ENCODE measurements at regions not wholly inside any gene's neighbourhood (a gene's known extent, or its start where the extent isn't known, plus 50 kb on each side); places are given as distances from the start of the nearest gene placed in this dataset.

DNA sequence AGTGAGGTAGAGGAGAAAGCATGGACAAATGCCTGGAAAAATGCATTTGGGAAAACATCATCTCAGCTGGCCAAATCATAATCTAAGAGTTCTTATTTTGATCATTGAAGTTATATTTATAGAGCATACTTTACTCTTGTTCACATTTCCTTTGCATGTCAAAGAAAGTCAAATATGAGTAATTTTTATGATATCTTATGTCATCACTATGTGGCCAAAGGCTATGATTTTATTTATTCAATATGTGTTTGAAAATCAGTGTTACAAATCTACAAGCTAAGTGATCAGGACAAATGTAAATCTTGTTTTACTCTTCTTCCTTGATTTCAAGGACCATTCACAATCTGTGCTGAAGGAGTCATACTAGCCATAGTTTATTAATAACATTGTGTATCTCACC is 237.2 kb upstream of the DPH6 start:
- no peak for DNase-seq

DNA sequence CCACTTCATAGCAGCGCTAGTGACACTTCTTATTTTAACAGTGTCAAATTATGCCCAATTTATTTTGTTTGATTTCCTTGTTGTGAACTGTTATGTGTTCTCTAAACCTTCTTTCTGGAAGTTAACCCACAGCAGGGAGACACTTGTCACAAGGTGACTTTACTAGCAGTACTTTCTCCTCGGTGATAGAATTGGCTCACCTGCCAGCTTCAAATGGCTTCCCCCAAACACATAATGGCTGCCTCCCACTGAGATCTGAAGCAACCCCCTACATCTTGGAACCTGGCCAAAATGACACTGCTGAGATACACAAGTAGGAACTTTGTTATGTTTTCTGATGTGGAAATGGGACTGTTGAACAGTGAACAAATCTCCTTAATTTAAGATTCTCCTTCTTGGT is 238.8 kb upstream of the DPH6 start:
- peak; percentile 86 for DNase-seq

DNA sequence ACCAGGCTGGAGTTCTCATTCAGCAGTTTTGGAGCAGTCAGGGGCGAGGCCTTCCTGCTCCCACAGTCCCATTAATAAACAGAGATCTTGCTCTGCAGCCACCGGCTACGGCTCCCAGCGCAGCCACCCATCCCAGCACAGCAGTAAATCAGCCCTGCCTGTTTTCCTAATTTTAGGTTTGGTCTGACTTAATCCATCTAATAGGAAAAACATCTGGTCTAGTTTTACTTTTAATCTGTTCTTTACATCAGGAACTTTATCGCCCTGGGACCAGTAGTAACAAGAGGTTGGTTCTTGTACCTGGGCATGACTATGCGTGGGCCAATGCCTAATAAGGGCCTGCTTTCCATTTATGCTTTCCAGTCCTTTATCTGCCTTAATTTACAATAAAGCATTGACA is 264.0 kb upstream of the DPH6 start:
- no peak for DNase-seq

DNA sequence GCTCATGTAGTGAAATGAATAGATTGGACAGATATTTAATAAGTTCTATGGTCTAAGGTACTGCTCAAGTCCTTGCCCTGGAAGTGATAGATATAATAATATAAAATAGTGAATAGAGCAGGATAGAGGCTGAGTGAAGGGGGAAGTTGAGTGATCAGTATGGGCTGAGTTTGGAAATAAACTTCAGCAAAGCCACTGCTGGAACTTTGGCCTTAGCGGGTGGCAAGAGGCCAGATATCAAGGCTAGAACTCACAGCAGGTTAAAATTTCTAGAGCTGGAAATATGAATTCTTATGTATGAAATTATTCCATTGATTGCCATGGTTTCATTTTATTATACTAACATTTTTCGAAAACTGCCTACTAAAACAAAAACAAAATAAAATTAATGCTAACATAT is 267.6 kb upstream of the DPH6 start:
- DNase-seq: no peak

DNA sequence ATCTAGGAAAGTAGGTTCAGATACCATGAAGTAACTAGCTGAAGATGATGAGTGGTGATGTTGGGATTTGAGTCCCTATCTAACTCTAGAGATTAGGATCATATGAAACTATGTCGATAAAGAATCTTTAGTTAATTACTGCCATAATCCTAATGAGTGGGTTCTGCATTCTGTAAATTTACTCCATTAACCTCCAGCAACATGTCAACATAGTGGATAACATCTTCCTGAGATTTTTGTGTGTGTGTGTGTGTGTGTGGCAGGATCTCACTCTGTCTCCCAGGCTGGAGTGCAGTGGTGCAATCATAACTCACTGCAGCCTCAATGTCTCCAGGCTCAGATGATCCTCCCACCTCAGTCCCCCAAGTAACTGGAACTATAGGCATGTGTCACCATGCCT is 272.9 kb upstream of the DPH6 start:
- no peak for DNase-seq

DNA sequence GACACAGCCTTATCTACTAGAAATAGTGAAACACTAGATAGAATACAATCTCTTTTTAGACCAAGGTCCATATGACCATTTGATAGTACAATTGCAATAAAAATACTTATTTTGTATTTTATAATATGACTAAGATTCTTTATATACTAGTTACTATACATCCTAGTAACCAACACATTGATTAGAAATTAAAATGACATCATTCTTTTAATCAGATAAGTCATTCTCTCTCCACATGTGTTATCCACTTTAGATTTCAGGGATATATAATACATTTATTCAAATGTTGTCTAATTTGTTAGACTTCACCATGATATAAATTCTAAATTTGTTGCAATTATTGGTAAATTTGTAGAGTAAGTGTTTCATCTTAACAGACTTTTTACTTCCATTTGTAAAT is 276.2 kb upstream of the DPH6 start:
- no peak for DNase-seq

DNA sequence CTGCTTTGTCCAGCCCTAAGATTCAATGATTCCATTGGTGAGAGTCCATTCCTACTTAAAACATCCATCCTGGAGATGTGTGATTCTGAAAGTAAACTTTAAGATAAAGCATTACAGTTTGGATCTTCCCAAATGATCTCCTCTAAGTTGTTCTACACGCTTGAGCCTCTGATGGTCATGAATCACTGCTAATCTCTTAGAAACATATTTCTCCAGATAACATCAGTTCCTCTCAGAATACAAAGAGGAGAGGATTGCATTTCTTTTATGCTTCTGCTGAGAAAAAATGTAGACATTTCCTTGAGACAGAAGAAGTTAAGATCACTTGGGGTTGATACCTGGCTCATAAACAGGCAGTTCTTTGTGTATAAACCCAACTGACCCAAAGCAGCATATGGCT is 281.2 kb upstream of the DPH6 start:
- DNase-seq: no peak

DNA sequence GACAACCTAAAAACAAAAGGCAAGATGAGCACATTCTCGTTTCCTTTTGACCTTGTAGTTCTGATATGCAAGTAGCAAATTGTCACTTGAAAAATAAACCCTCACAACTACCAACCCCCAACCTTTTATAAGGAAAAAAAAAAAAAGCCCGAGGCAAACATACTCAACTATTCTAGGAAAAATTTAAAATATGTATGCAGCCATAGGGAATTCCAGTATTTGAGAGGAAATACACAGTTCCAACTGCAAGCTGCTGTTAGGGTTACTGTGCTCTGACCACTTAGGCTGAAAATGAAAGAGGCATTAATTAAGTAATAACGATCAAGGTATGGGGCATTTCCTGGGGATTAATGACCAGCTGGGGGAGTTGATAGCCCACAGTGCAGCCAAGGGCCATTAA is 281.9 kb upstream of the DPH6 start:
- DNase-seq: no peak

DNA sequence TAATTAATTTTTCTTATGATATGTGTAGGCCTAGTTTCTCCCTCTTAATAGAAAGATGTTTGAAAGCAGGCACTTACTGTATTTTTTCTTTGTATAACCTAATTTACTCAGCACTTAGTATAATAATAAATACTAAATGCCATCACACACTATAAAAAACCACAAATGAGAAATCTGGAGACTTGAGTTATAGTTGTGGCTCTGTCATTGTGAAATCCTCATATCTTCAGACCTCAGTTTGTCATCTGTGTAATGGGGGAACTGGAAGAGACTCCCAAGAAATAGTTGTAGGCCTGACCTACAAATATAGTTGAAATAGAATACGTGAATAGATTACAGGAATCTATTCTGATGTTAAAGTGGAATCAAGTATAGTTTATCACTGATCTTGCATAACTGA is 287.6 kb upstream of the DPH6 start:
- DNase-seq: no peak

DNA sequence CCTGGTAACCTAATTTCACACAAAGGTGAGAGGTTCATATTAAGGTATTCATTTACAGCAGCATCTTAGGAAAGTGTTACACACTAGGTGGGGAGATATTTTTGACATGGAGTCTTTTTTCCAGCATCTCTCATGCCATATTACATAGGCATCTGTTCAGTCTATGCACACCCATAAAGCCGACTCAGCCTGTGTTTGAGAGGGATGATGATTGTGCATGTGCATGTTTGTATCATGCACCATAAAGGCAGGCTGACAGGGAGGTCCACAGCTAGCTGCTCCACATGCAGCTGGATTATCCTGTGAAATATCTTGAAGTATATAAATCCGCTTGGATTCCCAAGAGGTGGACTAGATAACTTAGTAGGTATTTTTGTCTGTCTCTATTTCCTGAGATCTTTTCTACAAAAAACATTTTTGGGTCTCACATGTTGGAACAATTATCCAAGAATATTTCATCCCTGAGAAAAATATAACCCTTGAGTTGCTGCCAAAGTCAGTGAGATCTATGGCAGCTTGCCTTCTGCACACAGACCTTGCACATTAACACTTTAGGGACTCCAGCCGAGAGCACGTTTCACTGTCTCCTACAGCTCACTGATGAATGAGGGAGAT is 288.4 kb upstream of the DPH6 start:
- DNase-seq: no peak

DNA sequence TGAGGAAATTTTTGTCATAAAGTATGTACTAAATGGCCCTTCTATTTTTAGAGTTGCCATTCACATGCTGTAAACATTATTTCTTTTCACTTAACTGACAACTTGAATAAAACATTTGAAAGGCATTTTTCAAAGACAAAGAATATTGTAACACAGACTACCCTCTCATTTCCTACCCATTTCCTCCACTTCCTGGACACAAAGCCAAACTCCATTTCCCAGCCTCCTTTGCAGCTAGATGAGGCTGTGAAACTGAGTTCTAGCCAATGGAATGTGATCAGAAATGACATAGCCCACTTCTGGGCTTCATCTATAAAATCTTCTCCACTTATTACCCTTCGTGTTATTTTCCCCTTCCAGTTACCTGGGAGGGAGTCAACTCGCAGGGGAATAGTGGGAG is 288.9 kb upstream of the DPH6 start:
- DNase-seq: no peak

DNA sequence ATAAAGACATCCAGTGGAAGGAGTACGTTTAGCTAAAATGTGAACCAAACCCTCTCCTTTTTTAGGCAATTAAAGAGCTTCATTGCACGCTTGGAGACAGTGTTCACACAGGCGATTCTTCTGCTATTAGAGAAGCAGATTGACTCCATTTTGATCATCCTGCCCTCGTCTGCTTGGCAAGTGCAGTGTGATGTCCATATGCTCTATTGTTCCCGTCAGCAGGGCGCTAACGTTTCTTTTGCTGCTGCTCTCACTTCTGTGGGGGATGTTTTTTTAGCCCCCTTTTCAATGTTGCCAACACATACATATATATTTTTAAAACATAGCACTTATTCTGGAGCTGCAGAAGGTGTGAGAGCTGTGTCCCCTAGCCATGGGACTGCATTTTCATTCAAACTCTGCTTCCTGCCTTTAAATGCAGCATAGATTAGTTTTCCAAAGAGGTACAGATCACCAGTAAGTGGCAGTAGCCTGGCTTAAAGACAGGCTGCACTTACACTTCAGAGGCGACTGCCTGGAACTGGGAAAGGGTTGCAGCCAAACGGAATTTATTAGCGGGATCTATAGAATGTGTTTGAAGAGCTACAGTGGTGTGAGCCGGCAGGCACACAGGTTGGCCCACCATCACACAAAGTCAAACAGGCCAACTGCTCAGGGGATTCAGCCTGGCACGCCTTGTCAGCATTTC is 292.6 kb upstream of the DPH6 start:
- DNase-seq: no peak

DNA sequence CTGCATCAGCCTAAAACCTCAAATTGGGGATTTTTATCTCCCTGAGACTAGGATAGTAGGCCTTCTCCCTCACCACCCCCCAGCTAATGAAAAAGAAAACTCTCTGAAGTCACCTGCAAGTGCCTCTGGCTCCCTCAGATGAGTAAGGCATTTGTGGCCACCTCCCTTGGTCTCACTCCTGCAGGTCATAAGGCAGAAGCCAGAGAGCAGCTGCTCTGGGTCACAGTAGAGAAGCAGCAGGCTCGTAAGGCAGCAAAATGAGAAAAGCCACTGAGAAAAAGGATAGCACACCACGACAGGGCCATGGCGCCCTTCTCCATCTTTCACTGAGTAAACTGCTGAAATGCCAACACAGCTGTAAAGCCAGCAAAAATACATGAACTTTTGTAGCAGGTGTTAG is 296.7 kb upstream of the DPH6 start:
- no peak for DNase-seq

DNA sequence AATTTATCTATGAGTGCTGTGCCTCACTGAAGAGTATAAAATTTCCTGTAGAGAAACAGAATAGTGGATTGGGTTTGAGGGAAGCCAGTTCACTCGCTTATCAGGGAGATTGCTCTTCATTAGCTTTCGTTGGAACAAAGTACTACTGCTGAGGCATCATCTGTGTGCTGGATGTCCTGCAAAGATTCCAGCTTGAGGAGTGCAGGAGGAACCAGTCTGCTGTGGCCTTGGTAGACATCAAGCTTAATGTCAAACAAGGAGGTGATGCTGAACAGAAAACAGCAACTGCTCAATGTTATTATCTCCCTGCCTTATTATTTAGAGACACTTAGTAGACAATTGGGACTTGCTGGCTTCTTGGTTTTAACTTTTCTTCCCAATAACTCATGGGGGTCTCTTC is 297.5 kb upstream of the DPH6 start:
- no peak for DNase-seq

DNA sequence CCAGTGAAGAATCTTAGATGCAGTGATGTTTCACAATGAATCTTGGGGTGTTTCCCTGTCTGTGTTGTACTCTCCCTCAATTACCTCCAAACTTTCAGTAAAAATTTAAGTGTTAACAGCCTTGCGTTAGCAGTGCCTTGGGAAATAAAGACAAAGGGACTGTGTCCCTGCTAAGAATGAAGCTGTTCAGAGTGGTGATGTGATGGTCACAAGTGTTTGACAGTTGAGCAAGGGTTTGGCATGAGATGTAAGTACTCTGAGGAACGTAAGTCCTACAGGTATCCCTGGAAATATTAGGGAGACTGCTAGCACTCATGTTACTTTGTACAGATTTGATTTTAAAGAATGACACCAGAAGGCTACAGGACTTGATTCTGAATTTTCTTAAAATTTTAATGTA is 304.3 kb upstream of the DPH6 start:
- no peak for DNase-seq

DNA sequence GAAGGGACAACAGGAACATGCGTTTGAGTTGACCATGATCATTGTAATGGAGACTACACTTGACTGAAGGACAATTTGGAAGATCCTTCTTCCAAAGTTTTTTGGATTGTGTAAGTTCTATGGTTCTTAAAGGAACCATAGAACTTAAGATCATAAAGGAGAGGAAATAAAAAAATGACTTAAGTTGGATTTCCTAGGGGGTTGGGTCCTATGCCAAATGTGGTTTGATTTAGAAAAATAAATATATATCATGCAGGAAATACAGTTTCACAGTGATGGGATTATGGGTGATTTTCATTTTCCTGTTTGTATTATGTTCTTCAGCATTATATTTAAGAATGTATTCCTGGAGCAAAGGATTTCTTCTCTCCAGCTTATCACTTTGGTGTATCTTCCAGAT is 305.5 kb upstream of the DPH6 start:
- DNase-seq: no peak

DNA sequence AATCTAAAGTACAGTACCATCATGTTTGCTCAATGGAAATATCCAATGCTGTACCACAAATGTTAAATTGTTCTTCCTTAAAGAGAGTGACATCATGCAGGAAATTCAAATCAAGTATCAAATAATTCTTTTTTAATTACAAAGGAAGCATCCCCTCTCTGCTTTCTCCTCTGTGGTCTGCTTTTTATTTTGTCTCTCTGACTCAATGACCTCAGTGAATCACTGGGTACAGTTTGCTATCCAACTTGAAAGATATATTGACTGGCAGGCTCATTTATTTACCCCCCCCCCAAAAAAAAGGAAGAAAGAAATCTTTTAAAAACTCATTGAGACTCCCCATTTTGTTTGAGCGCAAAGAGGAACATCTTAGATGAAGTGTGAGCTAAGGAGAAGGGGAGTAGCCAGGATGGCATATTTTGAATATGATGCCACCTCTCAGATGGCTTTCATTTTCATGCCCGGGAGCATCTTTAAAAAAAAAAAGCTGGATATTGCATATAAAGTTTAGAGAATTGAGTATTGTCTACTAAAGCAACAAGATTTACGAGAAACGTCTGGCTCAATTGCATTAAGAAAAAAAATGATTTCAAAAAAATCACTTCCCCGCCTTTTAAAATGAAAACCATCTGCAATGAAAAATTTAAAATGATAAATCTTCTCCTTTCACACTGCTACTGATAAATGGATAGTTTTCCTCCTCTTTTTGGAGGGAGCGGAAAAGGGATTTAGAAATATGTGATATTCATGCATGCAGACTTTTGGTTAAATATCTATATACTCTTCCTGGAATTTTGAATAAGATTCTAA is 307.1 kb upstream of the DPH6 start:
- DNase-seq: no peak

DNA sequence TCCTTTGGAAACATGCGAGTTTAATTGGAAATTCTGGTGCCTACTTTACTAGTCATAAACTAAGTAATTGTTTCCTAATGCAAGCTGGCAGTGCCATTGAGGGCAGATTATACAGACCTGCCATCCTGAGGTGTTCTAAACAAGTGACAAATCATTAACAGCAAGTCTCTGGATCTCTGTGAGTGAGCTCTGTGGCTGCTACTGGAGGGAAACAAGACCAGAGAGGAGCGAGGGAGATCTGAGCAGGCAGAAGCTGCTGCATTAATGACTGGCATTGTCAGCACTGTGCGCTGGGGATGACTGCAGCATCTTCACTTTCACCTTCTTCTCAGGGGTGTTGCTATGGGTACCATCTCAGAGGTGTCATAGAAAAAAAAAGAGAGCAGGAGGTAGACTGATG is 308.4 kb upstream of the DPH6 start:
- no peak for DNase-seq

DNA sequence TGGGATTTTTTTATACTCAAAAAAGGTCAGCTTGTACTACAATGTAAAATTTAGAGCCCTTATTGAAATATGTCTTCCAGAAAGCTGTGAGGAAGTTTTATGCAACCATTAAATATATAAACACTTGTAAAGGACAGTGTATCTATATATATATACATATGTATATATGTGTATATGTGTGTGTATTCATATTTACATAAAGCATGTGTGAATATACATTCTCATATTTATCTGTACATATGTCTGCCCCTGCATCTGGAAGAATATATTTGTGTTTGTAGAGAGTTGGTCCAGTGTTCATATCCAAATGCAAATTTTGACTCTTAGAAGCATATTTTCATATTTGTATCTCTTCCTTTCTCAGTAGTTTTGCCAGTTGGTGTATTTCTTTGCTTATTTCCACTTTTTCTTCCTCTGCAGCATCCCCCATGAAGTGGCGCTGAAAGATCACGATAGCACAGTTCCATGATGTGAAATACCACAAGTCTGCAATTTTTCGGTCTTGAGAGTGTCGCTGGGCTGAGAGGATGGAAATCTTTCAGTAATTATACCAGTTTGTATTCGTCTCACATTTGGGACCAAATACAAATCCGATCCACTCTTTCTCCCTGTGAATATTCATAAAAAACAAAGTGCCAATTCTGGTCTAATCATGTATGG is 311.7 kb upstream of the DPH6 start:
- DNase-seq: no peak

DNA sequence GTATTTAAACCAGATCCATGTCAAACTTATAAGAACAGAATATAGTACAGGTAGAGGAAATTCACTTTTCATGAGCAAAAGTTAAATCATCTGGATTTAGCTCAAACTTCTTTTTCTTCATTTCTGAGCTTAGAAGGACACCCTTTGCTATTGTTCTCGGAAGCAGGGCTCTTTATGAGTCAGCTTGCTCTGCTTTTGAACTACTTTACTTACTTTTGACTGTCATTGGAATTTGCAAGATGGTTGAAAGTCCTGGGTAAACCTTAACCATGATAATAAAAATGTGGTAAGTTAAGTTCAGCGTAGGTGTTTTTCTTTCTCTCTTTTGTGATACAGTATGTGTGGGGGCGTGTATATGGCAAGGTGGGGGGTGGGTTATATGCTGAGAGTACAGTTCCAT is 312.7 kb upstream of the DPH6 start:
- no peak for DNase-seq

DNA sequence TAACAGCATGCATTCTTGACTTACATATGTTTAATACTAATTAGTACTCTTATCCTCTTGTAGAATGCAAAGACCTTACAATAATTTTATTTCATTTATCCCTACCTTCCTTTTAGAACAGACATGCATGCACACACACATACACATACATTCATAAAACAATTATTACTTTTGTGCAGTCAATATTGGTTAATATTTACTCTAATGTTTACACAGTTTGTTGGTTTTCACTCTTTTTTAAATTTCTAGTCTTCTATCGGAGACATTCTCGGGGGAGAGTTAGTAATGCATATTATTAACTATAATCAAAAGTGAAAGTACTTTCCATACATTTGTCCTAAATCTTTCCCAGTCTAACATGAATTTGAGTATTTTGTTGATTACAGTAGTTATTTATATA is 317.7 kb upstream of the DPH6 start:
- no peak for DNase-seq

DNA sequence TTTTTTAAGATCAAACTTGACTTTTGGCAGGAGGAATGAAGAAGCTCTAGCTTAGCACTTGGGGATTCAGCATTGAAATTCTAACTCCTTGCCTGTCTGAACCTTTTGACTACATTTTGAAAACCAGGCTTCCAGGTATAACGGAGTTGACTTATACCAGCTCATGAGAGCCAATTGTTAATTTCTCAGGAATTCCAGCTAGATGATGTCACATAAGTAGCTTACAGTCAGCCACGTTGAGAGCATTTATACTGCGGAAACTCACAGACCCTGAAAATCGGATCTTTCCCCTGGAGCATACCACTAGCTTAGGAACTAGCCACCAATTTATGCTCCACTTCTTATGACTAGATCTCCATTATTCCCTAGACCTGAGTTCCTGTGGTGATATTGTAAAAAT is 321.4 kb upstream of the DPH6 start:
- no peak for DNase-seq

DNA sequence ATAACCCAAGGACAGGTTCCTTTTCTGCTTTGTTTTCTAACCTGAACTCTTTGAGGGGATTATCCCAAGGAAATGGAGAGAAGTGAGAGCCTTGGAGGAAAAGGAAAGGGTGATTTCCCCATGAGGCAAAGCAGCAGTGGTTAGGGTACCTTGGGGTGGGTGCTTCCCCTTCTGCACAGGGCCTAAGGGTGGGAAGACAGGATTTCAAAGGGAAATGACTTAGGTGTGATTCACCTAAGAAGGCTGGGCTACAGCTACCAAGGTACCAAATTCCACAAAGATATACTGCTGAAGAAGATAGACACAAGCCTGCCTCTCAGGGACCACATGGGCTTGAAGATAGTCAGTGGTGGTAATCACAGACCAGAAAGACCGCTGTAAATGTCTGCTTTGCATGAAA is 325.3 kb upstream of the DPH6 start:
- no peak for DNase-seq

DNA sequence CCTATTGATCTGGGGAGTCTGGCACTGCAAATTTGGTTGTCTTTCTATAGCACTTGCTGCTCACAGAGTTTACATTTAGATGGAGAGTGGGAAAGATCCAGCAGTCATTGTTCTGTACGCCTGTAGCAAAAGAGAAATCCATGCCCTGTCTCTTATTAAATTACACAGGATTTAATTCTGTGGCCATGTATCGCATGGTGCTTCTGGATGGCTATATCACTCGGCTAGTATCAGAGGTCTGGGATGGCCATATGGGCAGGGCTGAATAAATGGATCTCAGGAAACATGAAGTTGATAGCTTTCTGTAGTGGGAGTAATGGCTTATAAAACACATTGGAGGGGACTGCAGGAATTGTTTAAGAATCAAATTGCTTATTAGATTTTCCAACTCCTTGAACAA is 325.8 kb upstream of the DPH6 start:
- DNase-seq: no peak

Measured in NCI-H2081 treated with DMSO at 0.1 percent for 48 hours (cell line).